MM.1S (cell line): ENCODE measurements at regions not wholly inside any gene's neighbourhood (a gene's known extent, or its start where the extent isn't known, plus 50 kb on each side); places are given as distances from the start of the nearest gene placed in this dataset.

Experiments
- DNase-seq: peaks from one replicate; pipeline ENCODE4 v3.0.0-alpha.2; 2015
- H2AFZ ChIP-seq: fragments of 300-600 bp; sonication (generic); 2 replicates; pipeline ENCODE4 v1.6.0; 2016; ENCODE audit warnings: antibody characterized with exemption, low read length
- H3F3A ChIP-seq: fragments of 300-600 bp; sonication (generic); 2 replicates; pipeline ENCODE4 v1.6.1; 2016; ENCODE audit warnings: mild to moderate bottlenecking, antibody characterized with exemption, low read length, moderate library complexity, mixed read lengths; ENCODE audit not compliant: insufficient read depth
- H3K27ac ChIP-seq: fragments of 300-600 bp; sonication (generic); 2 replicates; pipeline ENCODE4 v1.5.1; 2016; ENCODE audit warnings: mild to moderate bottlenecking, low read length
- H3K27me3 ChIP-seq: fragments of 300-600 bp; sonication (generic); replicated peaks from 2 replicates; pipeline ENCODE4 v1.6.0; 2016; ENCODE audit warnings: low read length; ENCODE audit not compliant: insufficient read depth
- H3K36me3 ChIP-seq: fragments of 300-600 bp; sonication (generic); replicated peaks from 2 replicates; pipeline ENCODE4 v1.6.1; 2016; ENCODE audit warnings: mild to moderate bottlenecking, low read length, mixed read lengths; ENCODE audit not compliant: insufficient read depth
- H3K4me1 ChIP-seq: fragments of 300-600 bp; sonication (generic); 2 replicates; pipeline ENCODE4 v1.6.1; 2016; ENCODE audit warnings: low read length, mixed read lengths
- H3K4me2 ChIP-seq: fragments of 300-600 bp; sonication (generic); 2 replicates; pipeline ENCODE4 v1.6.0; 2016; ENCODE audit warnings: low read depth, low read length
- H3K4me3 ChIP-seq: fragments of 300-600 bp; sonication (generic); 2 replicates; pipeline ENCODE4 v1.5.1; 2016; ENCODE audit warnings: low read length, mixed read lengths
- H3K79me2 ChIP-seq: fragments of 300-600 bp; sonication (generic); 2 replicates; pipeline ENCODE4 v1.6.1; 2016; ENCODE audit warnings: mixed run types, low read length, mixed read lengths
- H3K9ac ChIP-seq: fragments of 300-600 bp; sonication (generic); 2 replicates; pipeline ENCODE4 v1.6.1; 2016; ENCODE audit warnings: low read length, mixed read lengths
- H3K9me2 ChIP-seq: fragments of 300-600 bp; sonication (generic); replicated peaks from 2 replicates; pipeline ENCODE4 v1.6.1; 2016; ENCODE audit warnings: mild to moderate bottlenecking, low read length, mixed read lengths; ENCODE audit not compliant: insufficient read depth
- H3K9me3 ChIP-seq: fragments of 300-600 bp; sonication (generic); replicated peaks from 2 replicates; pipeline ENCODE4 v1.6.1; 2016; ENCODE audit warnings: mild to moderate bottlenecking, low read length, mixed read lengths; ENCODE audit not compliant: insufficient read depth
- H4K20me1 ChIP-seq: fragments of 300-600 bp; sonication (generic); 2 replicates; pipeline ENCODE4 v1.6.1; 2016; ENCODE audit warnings: mild to moderate bottlenecking, low read length, moderate library complexity, mixed read lengths; ENCODE audit not compliant: insufficient read depth
- CTCF ChIP-seq: fragments of 300-600 bp; sonication (generic); IDR thresholded peaks from 2 replicates; pipeline ENCODE4 v1.5.1; 2016; ENCODE audit warnings: antibody characterized with exemption, low read length, mixed read lengths
- EZH2 ChIP-seq: fragments of 300-600 bp; sonication (generic); optimal IDR thresholded peaks from 2 replicates; pipeline ENCODE3; 2017; ENCODE audit warnings: low read depth, mild to moderate bottlenecking, antibody characterized with exemption, low read length, mixed read lengths
- EZH2phosphoT487 ChIP-seq: fragments of 300-600 bp; sonication (generic); IDR thresholded peaks from 2 replicates; pipeline ENCODE4 v1.6.1; 2018; ENCODE audit warnings: antibody characterized with exemption, low read length

- Histone ChIP-seq H3K27ac (no peak overlapping the region), H3K27me3 (no peaks in the 10 kb centered on the region), H4K20me1 (no peaks in the 10 kb centered on the region), H3K79me2 (no peaks in the 10 kb centered on the region), H3K9me2 (no peaks in the 10 kb centered on the region), H3K9me3 (no peaks in the 10 kb centered on the region), H3K4me2 (no peak overlapping the region), H3K36me3 (no peaks in the 10 kb centered on the region), H3K4me3 (no peak overlapping the region), H2AFZ (no peak overlapping the region), H3F3A (no peaks in the 10 kb centered on the region), H3K9ac (no peak overlapping the region), H3K4me1 (no peaks in the 10 kb centered on the region)
- no peak for DNase-seq
- TF ChIP-seq EZH2, result no peak
- TF ChIP-seq CTCF, result no peak
- TF ChIP-seq EZH2phosphoT487, result no peak
These were observed 128.7 kb upstream of the PJA1 start for GRCh38 chrX:69293776-69294601.

GRCh38 chrX:69291116-69291515, 125.9 kb upstream of the PJA1 start:
- no peak overlapping the region for H2AFZ ChIP-seq
- H3K27me3 ChIP-seq, result no peaks in the 10 kb centered on the region
- no peak overlapping the region for H3K9ac ChIP-seq
- H3K79me2 ChIP-seq, result no peaks in the 10 kb centered on the region
- H3K4me2 ChIP-seq, result no peak overlapping the region
- no peak overlapping the region for H3K27ac ChIP-seq
- no peak for DNase-seq
- H3K9me2 ChIP-seq, result no peaks in the 10 kb centered on the region
- H3F3A ChIP-seq, result no peaks in the 10 kb centered on the region
- H4K20me1 ChIP-seq, result no peaks in the 10 kb centered on the region
- no peak for TF ChIP-seq EZH2phosphoT487
- TF ChIP-seq EZH2, result no peak
- no peak for TF ChIP-seq CTCF
- H3K9me3 ChIP-seq, result no peaks in the 10 kb centered on the region
- H3K4me3 ChIP-seq, result no peak overlapping the region
- H3K36me3 ChIP-seq, result no peaks in the 10 kb centered on the region
- no peaks in the 10 kb centered on the region for H3K4me1 ChIP-seq

- Histone ChIP-seq H2AFZ (no peak overlapping the region), H3K9me2 (no peaks in the 10 kb centered on the region), H3K27me3 (no peaks in the 10 kb centered on the region), H3K36me3 (no peaks in the 10 kb centered on the region), H3K79me2 (no peaks in the 10 kb centered on the region), H3K9me3 (no peaks in the 10 kb centered on the region), H3K4me3 (no peak overlapping the region), H3K4me2 (no peak overlapping the region), H4K20me1 (no peaks in the 10 kb centered on the region), H3K9ac (no peak overlapping the region), H3F3A (no peaks in the 10 kb centered on the region), H3K27ac (no peak overlapping the region), H3K4me1 (no peaks in the 10 kb centered on the region)
- TF ChIP-seq EZH2phosphoT487, result no peak
- no peak for DNase-seq
These were observed 125.0 kb upstream of the PJA1 start for GRCh38 chrX:69290292-69290691.

- no peaks in the 10 kb centered on the region for H3F3A ChIP-seq
- H3K9ac ChIP-seq, result no peak overlapping the region
- no peaks in the 10 kb centered on the region for H3K27me3 ChIP-seq
- H3K27ac ChIP-seq, result no peak overlapping the region
- no peaks in the 10 kb centered on the region for H3K79me2 ChIP-seq
- no peaks in the 10 kb centered on the region for H3K9me2 ChIP-seq
- H3K9me3 ChIP-seq, result no peaks in the 10 kb centered on the region
- H4K20me1 ChIP-seq, result no peaks in the 10 kb centered on the region
- H3K4me3 ChIP-seq, result no peak overlapping the region
- H3K36me3 ChIP-seq, result no peaks in the 10 kb centered on the region
- H3K4me1 ChIP-seq, result no peaks in the 10 kb centered on the region
- no peak overlapping the region for H3K4me2 ChIP-seq
- DNase-seq, result no peak
- TF ChIP-seq CTCF (no peak), EZH2phosphoT487 (no peak), EZH2 (no peak)
- no peak overlapping the region for H2AFZ ChIP-seq
These were observed 124.5 kb upstream of the PJA1 start for GRCh38 chrX:69289793-69290123.
